Fibroblast of skin of left quadriceps (primary cell): ENCODE measurements at regions not wholly inside any gene's neighbourhood (a gene's known extent, or its start where the extent isn't known, plus 50 kb on each side); places are given as distances from the start of the nearest gene placed in this dataset.

ENCODE experiments used
- DNase-seq, 2 experiments: peaks; one replicate each; pipeline ENCODE4 v3.0.0-alpha.2; 2013; ENCODE audit warnings: low read depth in 2 of 2

GRCh38 chr9:35540315-35540714 lies 50.4 kb downstream of the RUSC2 start:
- DNase-seq: no peak

- no peak for DNase-seq
Observed at GRCh38 chr9:35546853-35547252, 56.9 kb downstream of the RUSC2 start.

- no peak for DNase-seq
Observed at GRCh38 chr9:35547889-35548418, 57.1 kb upstream of the TESK1 start.

GRCh38 chr9:35548571-35548970 lies 56.5 kb upstream of the TESK1 start:
- no peak for DNase-seq

- DNase-seq: no peak
Observed at GRCh38 chr9:35549441-35549840, 55.6 kb upstream of the TESK1 start.

- no peak for DNase-seq
Observed at GRCh38 chr9:35552376-35552775, 52.7 kb upstream of the TESK1 start.

- no peak for DNase-seq
Observed at GRCh38 chr9:35552837-35553236, 52.2 kb upstream of the TESK1 start.

- DNase-seq: peak; percentile 63
Observed at GRCh38 chr9:35553670-35554543, 51.2 kb upstream of the TESK1 start.

GRCh38 chr9:35555246-35555701 lies 49.8 kb upstream of the TESK1 start:
- DNase-seq: no peak
